IMR-90 (cell line): ENCODE measurements at regions not wholly inside any gene's neighbourhood (a gene's known extent, or its start where the extent isn't known, plus 50 kb on each side); places are given as distances from the start of the nearest gene placed in this dataset.

Source experiments
- ATAC-seq: fragments of 200-7000 bp; cut with Tn5 transposase; 2 replicates; pipeline ENCODE4 v1.9.1; 2020; ENCODE audit warnings: low read depth, mild to moderate bottlenecking, moderate library complexity
- BruUV-seq: library from RNA; stranded (reverse); fragments of 400-500 nt; replicated peaks from 2 replicates; lab custom pipeline; 2021; lab: Mats Ljungman, UMichigan
- CTCF ChIA-PET: fragments of 300-600 bp; formaldehyde crosslinking; extraction: SDS; loops from one replicate; lab custom pipeline; 2021; ENCODE audit warnings: antibody characterized with exemption; lab: Yijun Ruan, JAX
- POLR2A ChIA-PET: fragments of 300-600 bp; sonication (Branson Sonifier 250); formaldehyde crosslinking; loops from one replicate; lab custom pipeline; 2022; ENCODE audit warnings: antibody characterized with exemption; ENCODE audit not compliant: unreplicated experiment; lab: Charles Lee
- DNase-seq: peaks from one replicate; pipeline ENCODE4 v3.0.0; 2013
- H2AFZ ChIP-seq: replicated peaks from 2 replicates; pipeline ENCODE3; 2013; ENCODE audit warnings: low read length, mild to moderate bottlenecking; ENCODE audit not compliant: poor library complexity
- H2AK5ac ChIP-seq: 2 replicates; pipeline ENCODE4 v1.6.1; 2013; ENCODE audit warnings: low read depth, low read length, inconsistent platforms
- H2AK9ac ChIP-seq: replicated peaks from 2 replicates; pipeline ENCODE3; 2013; ENCODE audit warnings: mild to moderate bottlenecking, low read depth, low read length, moderate library complexity; ENCODE audit not compliant: poor library complexity
- H2BK120ac ChIP-seq: 2 replicates; pipeline ENCODE4 v1.6.1; 2013; ENCODE audit warnings: low read depth, low read length, inconsistent platforms
- H2BK15ac ChIP-seq: 3 replicates; pipeline ENCODE4 v1.6.1; 2013; ENCODE audit warnings: low read depth, low read length, inconsistent platforms
- H2BK20ac ChIP-seq: 2 replicates; pipeline ENCODE4 v1.6.1; 2013; ENCODE audit warnings: low read depth, mild to moderate bottlenecking, inconsistent platforms, low read length, moderate library complexity
- H2BK5ac ChIP-seq: 2 replicates; pipeline ENCODE4 v1.6.1; 2013; ENCODE audit warnings: mild to moderate bottlenecking, low read depth, low read length, inconsistent platforms; ENCODE audit not compliant: poor library complexity, severe bottlenecking
- H3K14ac ChIP-seq: replicated peaks from 2 replicates; pipeline ENCODE4 v1.6.1; 2013; ENCODE audit warnings: low read depth, low read length, inconsistent platforms
- H3K18ac ChIP-seq: 2 replicates; pipeline ENCODE4 v1.6.1; 2013; ENCODE audit warnings: low read depth, low read length, control low read depth
- H3K23ac ChIP-seq: 2 replicates; pipeline ENCODE4 v1.6.1; 2013; ENCODE audit warnings: low read depth, low read length, inconsistent platforms
- H3K27ac ChIP-seq: 2 replicates; pipeline ENCODE4 v1.5.1; 2013; ENCODE audit warnings: mild to moderate bottlenecking, control low read depth, low read length; ENCODE audit not compliant: insufficient read depth
- H3K27me3 ChIP-seq: 2 replicates; pipeline ENCODE4 v1.6.1; 2013; ENCODE audit warnings: low read length; ENCODE audit not compliant: control insufficient read depth, insufficient read depth
- H3K36me3 ChIP-seq: 2 replicates; pipeline ENCODE4 v1.6.1; 2013; ENCODE audit warnings: low read length, mixed read lengths; ENCODE audit not compliant: control insufficient read depth, insufficient read depth
- H3K4ac ChIP-seq: 2 replicates; pipeline ENCODE4 v1.6.1; 2013; ENCODE audit warnings: low read depth, low read length, inconsistent platforms
- H3K4me1 ChIP-seq: 2 replicates; pipeline ENCODE4 v1.6.1; 2013; ENCODE audit warnings: low read length, mixed read lengths; ENCODE audit not compliant: control insufficient read depth, insufficient read depth
- H3K4me2 ChIP-seq: 2 replicates; pipeline ENCODE4 v1.6.1; 2013; ENCODE audit warnings: low read depth, mild to moderate bottlenecking, control low read depth, low read length, moderate library complexity
- H3K4me3 ChIP-seq: 2 replicates; pipeline ENCODE4 v1.5.1; 2013; ENCODE audit warnings: low read depth, mild to moderate bottlenecking, control low read depth, low read length, moderate library complexity; ENCODE audit not compliant: insufficient read depth
- H3K56ac ChIP-seq: 2 replicates; pipeline ENCODE4 v1.6.1; 2013; ENCODE audit warnings: low read length, inconsistent platforms; ENCODE audit not compliant: insufficient read depth; ENCODE audit errors: extremely low read depth
- H3K79me1 ChIP-seq, 2 experiments: 2 replicates each; pipeline ENCODE4 v1.6.1; 2013; ENCODE audit warnings: low read length in 2 of 2, inconsistent platforms in 1 of 2, low read depth in 1 of 2
- H3K9ac ChIP-seq: 2 replicates; pipeline ENCODE4 v1.6.1; 2013; ENCODE audit warnings: low read depth, low read length, control low read depth
- H3K9me1 ChIP-seq: 2 replicates; pipeline ENCODE4 v1.6.1; 2013; ENCODE audit warnings: low read length, inconsistent platforms; ENCODE audit not compliant: insufficient read depth
- H3K9me3 ChIP-seq: 2 replicates; pipeline ENCODE4 v1.6.1; 2013; ENCODE audit warnings: low read length; ENCODE audit not compliant: control insufficient read depth, insufficient read depth
- H4K20me1 ChIP-seq: 2 replicates; pipeline ENCODE4 v1.6.1; 2013; ENCODE audit warnings: low read length, inconsistent platforms; ENCODE audit not compliant: insufficient read depth
- H4K5ac ChIP-seq: 2 replicates; pipeline ENCODE4 v1.6.1; 2013; ENCODE audit warnings: mild to moderate bottlenecking, low read depth, low read length, control low read depth
- H4K8ac ChIP-seq, 2 experiments: 2 replicates each; pipeline ENCODE4 v1.6.1; 2013; ENCODE audit warnings: low read depth in 2 of 2, low read length in 2 of 2, control low read depth in 1 of 2, inconsistent platforms in 1 of 2
- H4K91ac ChIP-seq: 2 replicates; pipeline ENCODE4 v1.6.1; 2013; ENCODE audit warnings: low read depth, low read length, inconsistent platforms; ENCODE audit not compliant: insufficient read depth
- FOS ChIP-seq: fragments of 150-350 bp; IDR thresholded peaks from 2 replicates; pipeline ENCODE4 v1.6.1; 2016; ENCODE audit warnings: low read depth, low read length
- MAZ ChIP-seq: IDR thresholded peaks from 2 replicates; pipeline ENCODE4 v1.6.1; 2012; ENCODE audit warnings: low read depth, mild to moderate bottlenecking, low read length, improper control_type of control experiment, moderate library complexity, borderline replicate concordance
- MXI1 ChIP-seq: IDR thresholded peaks from 2 replicates; pipeline ENCODE4 v1.6.1; 2012; ENCODE audit warnings: low read depth, mild to moderate bottlenecking, low read length, moderate library complexity, borderline replicate concordance
- RFX5 ChIP-seq: IDR thresholded peaks from 2 replicates; pipeline ENCODE4 v1.8.0; 2012; ENCODE audit warnings: low read depth, mild to moderate bottlenecking, low read length, moderate library complexity
- WGBS, 2 experiments: methylation state at CpG; one replicate each; pipeline versions ENCODE4 v1.1.5 to v1.1.7; 2013; ENCODE audit warnings: missing lambda C conversion rate in 2 of 2; ENCODE audit not compliant: insufficient read length in 1 of 2; ENCODE audit errors: extremely low coverage in 2 of 2; 5-methylcytosine and 5-hydroxymethylcytosine counted together
- dilution Hi-C: fragments of 300-500 bp; cut with HindIII; formaldehyde crosslinking; loops from one replicate; pipeline ENCODE4 v1.14.3; 2018; ENCODE audit warnings: low sequenced_read_pairs; ENCODE audit not compliant: unreplicated experiment
- in situ Hi-C: fragments of 300-500 bp; cut with MboI; formaldehyde crosslinking; loops from 3 replicates; pipeline ENCODE4 v1.14.3; 2019; ENCODE audit warnings: low sequenced_read_pairs, inconsistent platforms, mixed read lengths
- intact Hi-C: fragments of 100-400 bp; cut with micrococcal nuclease; formaldehyde crosslinking; loops from 2 replicates; pipeline ENCODE4 v1.10.0; 2022

- Histone ChIP-seq H2BK15ac (peak overlapping the region; percentile 20; the same call in 1 of the 3 replicates), H3K4me3 (no peak overlapping the region), H2AK9ac (no peak overlapping the region), H3K27me3 (no peaks in the 10 kb centered on the region), H4K5ac (no peak overlapping the region), H3K23ac (no peak overlapping the region), H4K91ac (0 out of 2 replicates have a peak overlapping the region, but pooled peaks have one; percentile 1), H4K8ac (no peak overlapping the region), H2AFZ (peak overlapping the region; percentile 1), H3K14ac (no peak overlapping the region), H3K9ac (no peak overlapping the region), H3K4me1 (peaks cover 8% of the 10 kb centered on the region), H2BK20ac (no peak overlapping the region), H2BK120ac (0 out of 2 replicates have a peak overlapping the region, but pooled peaks have one; percentile 19), H3K4ac (no peak overlapping the region; the same call in 1 of the 2 replicates), H3K18ac (no peak overlapping the region), H3K36me3 (no peaks in the 10 kb centered on the region), H3K9me1 (no peaks in the 10 kb centered on the region), H4K20me1 (no peaks in the 10 kb centered on the region), H3K9me3 (no peaks in the 10 kb centered on the region), H3K4me2 (no peak overlapping the region), H3K79me1 (no peaks in the 10 kb centered on the region), H2AK5ac (no peak overlapping the region; the same call in 1 of the 2 replicates), H2BK5ac (no peak overlapping the region), H3K56ac (no peak overlapping the region), H3K27ac (no peak overlapping the region)
- ChIA-PET POLR2A (no interaction called here), CTCF (no interaction called here)
- no TSS peak for BruUV-seq
- intact Hi-C loops: no loop called here
- WGBS, 2 experiments: 100% methylated on average over 1 of the region's 4 CpGs; no CpG with 5 or more reads in 1 of the 2 experiments
- ATAC-seq (no peak), DNase-seq (no peak)
- in situ Hi-C loops: no loop called here
- TF ChIP-seq RFX5 (no peak), MXI1 (no peak), MAZ (no peak), FOS (no peak)
- dilution Hi-C loops: no loop called here
Observed at GRCh38 chr1:98386675-98387440, 274.7 kb upstream of the SNX7 start.
